ENCODE measurements at regions not wholly inside any gene's neighbourhood (a gene's known extent, or its start where the extent isn't known, plus 50 kb on each side); places are given as distances from the start of the nearest gene placed in this dataset.

DNA sequence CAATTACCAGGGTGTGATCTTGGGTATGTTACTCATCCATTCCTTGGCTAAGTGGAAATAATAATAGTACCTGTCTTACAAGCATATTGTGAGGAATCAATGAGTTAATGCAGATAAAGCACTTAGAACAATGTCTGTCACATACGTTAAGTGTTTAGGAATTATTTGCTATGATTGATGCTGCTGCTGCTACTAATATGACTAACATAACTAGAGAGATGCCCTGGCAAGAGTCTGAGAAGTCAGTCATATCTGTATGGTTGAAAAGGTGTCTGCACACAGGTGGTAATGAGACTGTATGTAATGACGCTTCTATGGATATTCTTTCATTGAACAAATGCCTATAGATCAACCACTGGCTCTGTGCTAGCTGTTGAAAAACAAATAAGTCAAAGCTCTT lies 100.1 kb upstream of the PCGF5 start:
- TF ChIP-seq, protein P1, sequence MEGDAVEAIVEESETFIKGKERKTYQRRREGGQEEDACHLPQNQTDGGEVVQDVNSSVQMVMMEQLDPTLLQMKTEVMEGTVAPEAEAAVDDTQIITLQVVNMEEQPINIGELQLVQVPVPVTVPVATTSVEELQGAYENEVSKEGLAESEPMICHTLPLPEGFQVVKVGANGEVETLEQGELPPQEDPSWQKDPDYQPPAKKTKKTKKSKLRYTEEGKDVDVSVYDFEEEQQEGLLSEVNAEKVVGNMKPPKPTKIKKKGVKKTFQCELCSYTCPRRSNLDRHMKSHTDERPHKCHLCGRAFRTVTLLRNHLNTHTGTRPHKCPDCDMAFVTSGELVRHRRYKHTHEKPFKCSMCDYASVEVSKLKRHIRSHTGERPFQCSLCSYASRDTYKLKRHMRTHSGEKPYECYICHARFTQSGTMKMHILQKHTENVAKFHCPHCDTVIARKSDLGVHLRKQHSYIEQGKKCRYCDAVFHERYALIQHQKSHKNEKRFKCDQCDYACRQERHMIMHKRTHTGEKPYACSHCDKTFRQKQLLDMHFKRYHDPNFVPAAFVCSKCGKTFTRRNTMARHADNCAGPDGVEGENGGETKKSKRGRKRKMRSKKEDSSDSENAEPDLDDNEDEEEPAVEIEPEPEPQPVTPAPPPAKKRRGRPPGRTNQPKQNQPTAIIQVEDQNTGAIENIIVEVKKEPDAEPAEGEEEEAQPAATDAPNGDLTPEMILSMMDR (IDR thresholded peaks at IDR 0.05): no peak
- no peak for TF ChIP-seq POLR2A (IDR thresholded peaks at IDR 0.05)
- no peak for TF ChIP-seq POLR2AphosphoS5 (IDR thresholded peaks at IDR 0.05; ENCODE audit: insufficient read depth in 1 of 2, low read depth in 1 of 2)

All from vagina (tissue), 2 donors.